Loucy (cell line): ENCODE measurements at regions not wholly inside any gene's neighbourhood (a gene's known extent, or its start where the extent isn't known, plus 50 kb on each side); places are given as distances from the start of the nearest gene placed in this dataset.

Source experiments
- H2AFZ ChIP-seq: fragments of 200-600 bp; sonication (generic); 2 replicates; pipeline ENCODE4 v1.6.0; 2016; ENCODE audit warnings: antibody characterized with exemption, mild to moderate bottlenecking, low read length, moderate library complexity
- H3F3A ChIP-seq: fragments of 200-600 bp; 2 replicates; pipeline ENCODE4 v1.6.0; 2016; ENCODE audit warnings: antibody characterized with exemption, low read depth, mild to moderate bottlenecking
- H3K27me3 ChIP-seq: fragments of 200-600 bp; sonication (generic); 2 replicates; pipeline ENCODE4 v1.6.1; 2014; ENCODE audit warnings: low read length, mild to moderate bottlenecking; ENCODE audit not compliant: insufficient read depth, poor library complexity, severe bottlenecking
- H3K36me3 ChIP-seq: fragments of 200-600 bp; sonication (generic); 2 replicates; pipeline ENCODE4 v1.6.1; 2016; ENCODE audit warnings: low read length; ENCODE audit not compliant: insufficient read depth
- H3K4me1 ChIP-seq: fragments of 200-600 bp; sonication (generic); 2 replicates; pipeline ENCODE4 v1.5.1; 2014; ENCODE audit warnings: low read length, mild to moderate bottlenecking; ENCODE audit not compliant: insufficient read depth, poor library complexity, severe bottlenecking
- H3K4me2 ChIP-seq: fragments of 200-600 bp; sonication (generic); 2 replicates; pipeline ENCODE4 v1.6.0; 2014; ENCODE audit warnings: antibody characterized with exemption, low read length, low read depth, mild to moderate bottlenecking; ENCODE audit not compliant: poor library complexity, severe bottlenecking
- H3K4me3 ChIP-seq: fragments of 200-600 bp; sonication (generic); 2 replicates; pipeline ENCODE4 v1.5.1; 2014; ENCODE audit warnings: low read length, mild to moderate bottlenecking, mixed read lengths; ENCODE audit not compliant: poor library complexity, severe bottlenecking
- H3K79me2 ChIP-seq: fragments of 200-600 bp; sonication (generic); 2 replicates; pipeline ENCODE4 v1.6.1; 2014; ENCODE audit warnings: low read length; ENCODE audit not compliant: insufficient read depth
- H3K9ac ChIP-seq: fragments of 200-600 bp; sonication (generic); 2 replicates; pipeline ENCODE4 v1.6.0; 2014; ENCODE audit warnings: mild to moderate bottlenecking, low read depth, low read length, moderate library complexity; ENCODE audit not compliant: poor library complexity, severe bottlenecking
- H3K9me2 ChIP-seq: fragments of 200-600 bp; sonication (generic); replicated peaks from 2 replicates; pipeline ENCODE4 v1.6.1; 2016; ENCODE audit warnings: low read depth, low read length, mixed read lengths
- H3K9me3 ChIP-seq: fragments of 200-600 bp; sonication (generic); 2 replicates; pipeline ENCODE4 v1.6.1; 2014; ENCODE audit warnings: mild to moderate bottlenecking, antibody characterized with exemption, low read length, low read depth; ENCODE audit not compliant: insufficient read depth
- H4K20me1 ChIP-seq: fragments of 200-600 bp; sonication (generic); 2 replicates; pipeline ENCODE4 v1.6.0; 2014; ENCODE audit warnings: antibody characterized with exemption, low read length, mild to moderate bottlenecking; ENCODE audit not compliant: insufficient read depth, poor library complexity, severe bottlenecking
- EZH2phosphoT487 ChIP-seq: fragments of 200-600 bp; IDR thresholded peaks from 2 replicates; pipeline ENCODE4 v1.6.1; 2018; ENCODE audit warnings: antibody characterized with exemption, mild to moderate bottlenecking, moderate library complexity, borderline replicate concordance
- TF ChIP-seq, protein P1 (sequence below): fragments of 200-600 bp; sonication (generic); conservative IDR thresholded peaks from 2 replicates; pipeline ENCODE4 v1.5.1; 2014; ENCODE audit warnings: mild to moderate bottlenecking, antibody characterized with exemption, low read length

DNA sequence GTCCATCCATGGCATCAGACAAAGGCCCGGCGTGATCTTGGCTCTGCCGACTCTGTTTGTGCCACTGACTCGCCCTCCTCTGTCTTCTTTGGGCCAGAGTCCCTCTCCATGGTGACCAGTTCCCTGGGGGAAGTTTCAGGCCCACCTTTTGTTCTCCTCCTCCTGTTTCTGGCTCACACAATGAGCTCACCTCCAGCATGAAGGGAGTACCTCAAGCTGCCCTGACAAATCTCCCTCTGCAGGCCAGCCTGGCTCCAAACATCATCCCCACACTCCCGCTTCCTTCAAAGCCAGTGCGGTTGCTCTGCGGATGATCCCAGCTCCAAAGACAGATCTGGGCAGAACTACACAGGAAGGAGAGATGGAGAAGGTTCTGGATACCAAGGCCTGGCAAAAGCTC lies 576.6 kb downstream of the NPHP4 start:
- Histone ChIP-seq H3K4me1 (no peaks in the 10 kb centered on the region), H3K9me2 (no peaks in the 10 kb centered on the region), H3K9ac (no peak overlapping the region), H4K20me1 (no peaks in the 10 kb centered on the region), H3K36me3 (no peaks in the 10 kb centered on the region), H3F3A (no peaks in the 10 kb centered on the region), H3K4me3 (no peak overlapping the region), H3K27me3 (no peaks in the 10 kb centered on the region), H2AFZ (no peak overlapping the region), H3K79me2 (no peaks in the 10 kb centered on the region), H3K4me2 (no peak overlapping the region), H3K9me3 (peaks cover 4% of the 10 kb centered on the region; the same call in 1 of the 2 replicates)
- TF ChIP-seq, protein P1, sequence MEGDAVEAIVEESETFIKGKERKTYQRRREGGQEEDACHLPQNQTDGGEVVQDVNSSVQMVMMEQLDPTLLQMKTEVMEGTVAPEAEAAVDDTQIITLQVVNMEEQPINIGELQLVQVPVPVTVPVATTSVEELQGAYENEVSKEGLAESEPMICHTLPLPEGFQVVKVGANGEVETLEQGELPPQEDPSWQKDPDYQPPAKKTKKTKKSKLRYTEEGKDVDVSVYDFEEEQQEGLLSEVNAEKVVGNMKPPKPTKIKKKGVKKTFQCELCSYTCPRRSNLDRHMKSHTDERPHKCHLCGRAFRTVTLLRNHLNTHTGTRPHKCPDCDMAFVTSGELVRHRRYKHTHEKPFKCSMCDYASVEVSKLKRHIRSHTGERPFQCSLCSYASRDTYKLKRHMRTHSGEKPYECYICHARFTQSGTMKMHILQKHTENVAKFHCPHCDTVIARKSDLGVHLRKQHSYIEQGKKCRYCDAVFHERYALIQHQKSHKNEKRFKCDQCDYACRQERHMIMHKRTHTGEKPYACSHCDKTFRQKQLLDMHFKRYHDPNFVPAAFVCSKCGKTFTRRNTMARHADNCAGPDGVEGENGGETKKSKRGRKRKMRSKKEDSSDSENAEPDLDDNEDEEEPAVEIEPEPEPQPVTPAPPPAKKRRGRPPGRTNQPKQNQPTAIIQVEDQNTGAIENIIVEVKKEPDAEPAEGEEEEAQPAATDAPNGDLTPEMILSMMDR: no peak

DNA sequence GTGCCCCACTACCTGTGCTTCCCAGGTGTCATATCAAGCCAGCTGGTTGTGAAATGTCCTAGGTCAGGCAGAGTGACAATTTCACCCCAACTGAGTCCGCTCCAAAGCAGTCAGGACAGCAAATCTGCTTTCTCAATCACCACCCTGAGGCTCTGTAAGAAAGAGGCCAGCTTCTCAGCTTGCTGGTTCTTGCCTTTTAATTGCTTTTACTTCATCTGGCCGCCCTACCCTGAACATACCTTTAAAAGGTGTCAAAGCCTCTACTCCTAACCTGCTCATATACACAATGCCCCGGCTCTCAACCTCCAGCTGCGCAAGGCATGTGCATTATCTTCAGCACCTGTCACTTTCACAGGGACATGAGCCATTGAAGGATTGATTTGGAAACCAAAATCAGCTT lies 581.6 kb downstream of the NPHP4 start:
- Histone ChIP-seq H3K36me3 (no peaks in the 10 kb centered on the region), H3K79me2 (no peaks in the 10 kb centered on the region), H3K4me3 (no peak overlapping the region), H3K9me3 (0 out of 2 replicates have a peak, but pooled peaks cover 7% of the 10 kb centered on the region), H3K9me2 (no peaks in the 10 kb centered on the region), H2AFZ (no peak overlapping the region), H3F3A (no peaks in the 10 kb centered on the region), H3K27me3 (no peaks in the 10 kb centered on the region), H4K20me1 (no peaks in the 10 kb centered on the region), H3K4me2 (no peak overlapping the region), H3K4me1 (no peaks in the 10 kb centered on the region), H3K9ac (no peak overlapping the region)
- TF ChIP-seq, protein P1: no peak
- TF ChIP-seq EZH2phosphoT487: no peak

DNA sequence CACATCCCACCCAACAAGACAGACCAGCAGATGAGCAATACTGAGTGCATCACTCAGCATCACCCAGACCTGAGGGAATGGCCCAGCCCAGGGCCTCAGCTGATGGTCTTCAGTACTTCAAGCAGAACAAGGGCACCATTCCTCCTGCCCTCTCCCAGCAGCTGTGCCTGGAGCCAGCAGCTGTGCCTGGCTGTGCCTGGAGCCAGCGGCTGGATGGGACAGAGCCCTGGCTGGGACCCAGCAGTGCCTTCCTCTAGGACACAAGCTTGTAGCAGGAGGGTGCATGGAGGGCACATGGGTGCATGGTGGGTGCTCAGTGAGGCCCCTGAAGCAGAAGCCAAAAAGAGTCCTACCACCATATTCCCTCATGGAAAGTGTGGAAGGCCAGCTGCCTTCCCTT lies 583.8 kb downstream of the NPHP4 start:
- no peak overlapping the region for H2AFZ ChIP-seq

More for the DNA sequence above, 583.8 kb downstream of the NPHP4 start:
- Histone ChIP-seq H4K20me1 (no peaks in the 10 kb centered on the region), H3K9me3 (peaks cover 5% of the 10 kb centered on the region; the same call in 1 of the 2 replicates), H3K4me3 (no peak overlapping the region), H3K79me2 (no peaks in the 10 kb centered on the region), H3F3A (no peaks in the 10 kb centered on the region), H3K27me3 (no peaks in the 10 kb centered on the region), H3K9me2 (no peaks in the 10 kb centered on the region), H3K36me3 (no peaks in the 10 kb centered on the region), H3K9ac (no peak overlapping the region), H3K4me1 (no peaks in the 10 kb centered on the region), H3K4me2 (no peak overlapping the region)
- TF ChIP-seq, protein P1: no peak
- TF ChIP-seq EZH2phosphoT487: no peak
